ENCODE measurements at regions not wholly inside any gene's neighbourhood (a gene's known extent, or its start where the extent isn't known, plus 50 kb on each side); places are given as distances from the start of the nearest gene placed in this dataset.

- no peak overlapping the region for H3K27ac ChIP-seq
- no peaks in the 10 kb centered on the region for H3K4me1 ChIP-seq
Measured at GRCh38 chr2:14330884-14331283, 301.6 kb upstream of the LRATD1 start.

GRCh38 chr2:14336759-14337382 lies 295.6 kb upstream of the LRATD1 start:
- Histone ChIP-seq H3K27me3 (no peaks in the 10 kb centered on the region), H3K27ac (no peak overlapping the region), H3K36me3 (no peaks in the 10 kb centered on the region), H3K4me3 (no peak overlapping the region), H3K4me1 (no peaks in the 10 kb centered on the region), H3K9me3 (peaks cover 0 to 12% of the 10 kb centered on the region in 2 donors)
- no peak for TF ChIP-seq CTCF (IDR thresholded peaks at IDR 0.05)
- DNase-seq (ENCODE audit: low spot score), result no peak

More at GRCh38 chr2:14330884-14331283, 301.6 kb upstream of the LRATD1 start:
- no peaks in the 10 kb centered on the region for H3K9me3 ChIP-seq
- H3K36me3 ChIP-seq, result no peaks in the 10 kb centered on the region
- TF ChIP-seq CTCF (IDR thresholded peaks at IDR 0.05), result no peak
- H3K4me3 ChIP-seq, result no peak overlapping the region
- H3K27me3 ChIP-seq, result no peaks in the 10 kb centered on the region
- no peak for DNase-seq (ENCODE audit: low spot score)

- H3K4me1 ChIP-seq, result no peaks in the 10 kb centered on the region
- TF ChIP-seq CTCF (IDR thresholded peaks at IDR 0.05), result no peak
- no peak overlapping the region for H3K4me3 ChIP-seq
- no peak for DNase-seq (ENCODE audit: low spot score)
- peaks cover 0 to 12% of the 10 kb centered on the region in 2 donors for H3K9me3 ChIP-seq
- H3K27ac ChIP-seq, result no peak overlapping the region
- no peaks in the 10 kb centered on the region for H3K36me3 ChIP-seq
- no peaks in the 10 kb centered on the region for H3K27me3 ChIP-seq
Measured at GRCh38 chr2:14340703-14341102, 291.8 kb upstream of the LRATD1 start.

GRCh38 chr2:14342313-14342712 lies 290.2 kb upstream of the LRATD1 start:
- Histone ChIP-seq H3K27me3 (no peaks in the 10 kb centered on the region), H3K27ac (no peak overlapping the region), H3K4me3 (no peak overlapping the region), H3K36me3 (no peaks in the 10 kb centered on the region), H3K4me1 (no peaks in the 10 kb centered on the region), H3K9me3 (peaks cover 0 to 12% of the 10 kb centered on the region in 2 donors)
- no peak for TF ChIP-seq CTCF (IDR thresholded peaks at IDR 0.05)
- DNase-seq (ENCODE audit: low spot score), result no peak

GRCh38 chr2:14344355-14344754 lies 288.2 kb upstream of the LRATD1 start:
- Histone ChIP-seq H3K27me3 (no peaks in the 10 kb centered on the region), H3K27ac (no peak overlapping the region), H3K4me1 (no peaks in the 10 kb centered on the region), H3K9me3 (peaks cover 0 to 3% of the 10 kb centered on the region in 2 donors), H3K36me3 (no peaks in the 10 kb centered on the region), H3K4me3 (no peak overlapping the region)
- TF ChIP-seq CTCF (IDR thresholded peaks at IDR 0.05), result no peak
- no peak for DNase-seq (ENCODE audit: low spot score)

GRCh38 chr2:14348247-14348646 lies 284.3 kb upstream of the LRATD1 start:
- TF ChIP-seq CTCF (IDR thresholded peaks at IDR 0.05), result no peak
- Histone ChIP-seq H3K4me3 (no peak overlapping the region), H3K27me3 (no peaks in the 10 kb centered on the region), H3K9me3 (no peaks in the 10 kb centered on the region), H3K4me1 (no peaks in the 10 kb centered on the region), H3K36me3 (no peaks in the 10 kb centered on the region), H3K27ac (no peak overlapping the region)
- DNase-seq (ENCODE audit: low spot score), result no peak
